Stomach (tissue), 8 donors: ENCODE measurements at regions not wholly inside any gene's neighbourhood (a gene's known extent, or its start where the extent isn't known, plus 50 kb on each side); places are given as distances from the start of the nearest gene placed in this dataset.

Experiments
- DNase-seq, 2 donors: peaks; one replicate each; pipeline versions ENCODE4 v3.0.0 to v3.0.0-alpha.2; 2013 to 2019
- H3K27ac ChIP-seq, 5 donors: fragments of 200-600 bp in 4 of 5; sonication (generic) in 4 of 5; one replicate each; pipeline ENCODE4 v1.5.1; 2013 to 2019; ENCODE audit warnings: mild to moderate bottlenecking in 1 of 5, moderate library complexity in 1 of 5
- H3K27me3 ChIP-seq, 3 donors: fragments of 200-600 bp; sonication (generic); one replicate each; pipeline ENCODE4 v1.5.1; 2017 to 2019; ENCODE audit warnings: mixed run types in 1 of 3
- H3K36me3 ChIP-seq, 4 donors: fragments of 200-600 bp; sonication (generic); 1 replicate in 3 of 4; 2 replicates in 1 of 4; pipeline ENCODE4 v1.5.1; 2016 to 2019
- H3K4me1 ChIP-seq, 4 donors: fragments of 200-600 bp; sonication (generic); one replicate each; pipeline ENCODE4 v1.5.1; 2016 to 2019
- H3K4me3 ChIP-seq, 4 donors: fragments of 200-600 bp; sonication (generic) in 3 of 4; one replicate each; pipeline ENCODE4 v1.5.1; 2016 to 2019; ENCODE audit warnings: mild to moderate bottlenecking in 1 of 4
- H3K9me3 ChIP-seq, 4 donors: fragments of 200-600 bp; sonication (generic); one replicate each; pipeline ENCODE4 v1.5.1; 2016 to 2019
- EP300 ChIP-seq: sonication (generic); formaldehyde crosslinking; IDR thresholded peaks from one replicate; pipeline ENCODE4 v1.6.1; 2017; ENCODE audit warnings: antibody characterized with exemption
- POLR2A ChIP-seq, 4 donors: fragments of 450-650 bp; IDR thresholded peaks; one replicate each; pipeline ENCODE4 v1.6.1; 2016; ENCODE audit warnings: antibody characterized with exemption in 4 of 4, control low read depth in 2 of 4, mild to moderate bottlenecking in 1 of 4, moderate library complexity in 1 of 4
- POLR2AphosphoS5 ChIP-seq, 3 donors: sonication (generic); formaldehyde crosslinking; IDR thresholded peaks; one replicate each; pipeline ENCODE4 v1.6.1; 2016; ENCODE audit warnings: antibody characterized with exemption in 3 of 3
- WGBS, 5 donors: extraction: QIAGEN DNeasy Blood & Tissue Kit in 3 of 5; methylation state at CpG; one replicate each; pipeline versions ENCODE4 v1.1.5 to v1.1.7; 2013 to 2018; 5-methylcytosine and 5-hydroxymethylcytosine counted together
- intact Hi-C: fragments of 100-400 bp; cut with DNase I; formaldehyde crosslinking; loops from one replicate; pipeline ENCODE4 v1.15.1; 2023; ENCODE audit warnings: low total_unique reads
- TF ChIP-seq, protein P1 (sequence below), 7 experiments: fragments of 450-650 bp in 4 of 7; fragments of 200-600 bp in 3 of 7; sonication (generic) in 3 of 7; IDR thresholded peaks; one replicate each; pipeline ENCODE4 v1.5.1; 2016 to 2019; ENCODE audit warnings: antibody characterized with exemption in 7 of 7, control low read depth in 2 of 7, mild to moderate bottlenecking in 1 of 7
- donor health status: healthy with polysubstance abuse.
- donor health status: Bipolar disorder and iron deficiency.
- donor health status: healthy.

DNA sequence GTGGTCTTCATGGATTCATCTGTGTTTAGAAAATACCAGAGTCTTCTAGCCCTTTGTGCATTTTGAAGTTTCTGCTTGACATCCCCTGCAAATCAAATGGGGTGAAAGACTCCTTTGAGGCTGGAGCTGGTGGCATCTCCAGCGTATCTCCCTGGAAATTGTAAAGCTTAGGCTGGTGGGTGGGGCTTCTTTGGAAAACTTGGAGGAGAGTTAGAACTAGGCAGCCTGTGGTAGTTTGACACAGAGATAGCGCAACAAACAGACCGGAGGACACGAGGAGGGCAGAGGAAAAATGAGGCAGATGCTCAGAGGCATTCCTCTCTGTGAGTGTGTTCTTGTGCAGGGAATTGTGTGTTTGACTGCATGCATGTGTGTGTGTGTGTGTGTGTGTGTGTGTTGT is 116.3 kb downstream of the IRX5 start:
- Histone ChIP-seq H3K27me3 (peaks cover 0 to 20% (median 0%) of the 10 kb centered on the region in 3 donors), H3K9me3 (no peaks in the 10 kb centered on the region)
- WGBS, 5 donors = 64 to 73% (median 67%) methylated on average over 4 of the region's 4 CpGs

DNA sequence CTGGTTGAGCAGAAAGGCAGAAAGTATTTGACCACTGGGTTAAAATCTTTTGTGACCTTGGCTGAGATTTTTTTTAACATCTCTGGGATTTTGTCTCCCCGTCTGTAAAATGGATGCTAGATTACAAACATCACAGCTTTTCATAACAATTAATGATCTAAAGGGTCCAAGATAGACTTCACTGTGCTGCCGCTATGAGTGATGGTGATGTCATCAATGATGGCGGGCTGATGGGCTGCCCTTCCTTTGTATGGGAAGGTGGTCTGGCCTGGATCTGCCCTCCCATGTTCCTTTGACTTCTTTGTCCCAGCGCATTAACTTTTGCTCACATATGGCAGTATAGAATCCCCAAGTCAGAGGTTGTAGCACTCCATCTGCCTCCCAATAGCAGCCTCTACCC is 116.7 kb downstream of the IRX5 start:
- peaks cover 0 to 20% (median 0%) of the 10 kb centered on the region in 3 donors for H3K27me3 ChIP-seq
- no peak overlapping the region for H3K27ac ChIP-seq
- no peaks in the 10 kb centered on the region for H3K9me3 ChIP-seq
- TF ChIP-seq POLR2AphosphoS5 (IDR thresholded peaks at IDR 0.05) (no peak), POLR2A (IDR thresholded peaks at IDR 0.05) (no peak), EP300 (no peak)
- TF ChIP-seq, protein P1, sequence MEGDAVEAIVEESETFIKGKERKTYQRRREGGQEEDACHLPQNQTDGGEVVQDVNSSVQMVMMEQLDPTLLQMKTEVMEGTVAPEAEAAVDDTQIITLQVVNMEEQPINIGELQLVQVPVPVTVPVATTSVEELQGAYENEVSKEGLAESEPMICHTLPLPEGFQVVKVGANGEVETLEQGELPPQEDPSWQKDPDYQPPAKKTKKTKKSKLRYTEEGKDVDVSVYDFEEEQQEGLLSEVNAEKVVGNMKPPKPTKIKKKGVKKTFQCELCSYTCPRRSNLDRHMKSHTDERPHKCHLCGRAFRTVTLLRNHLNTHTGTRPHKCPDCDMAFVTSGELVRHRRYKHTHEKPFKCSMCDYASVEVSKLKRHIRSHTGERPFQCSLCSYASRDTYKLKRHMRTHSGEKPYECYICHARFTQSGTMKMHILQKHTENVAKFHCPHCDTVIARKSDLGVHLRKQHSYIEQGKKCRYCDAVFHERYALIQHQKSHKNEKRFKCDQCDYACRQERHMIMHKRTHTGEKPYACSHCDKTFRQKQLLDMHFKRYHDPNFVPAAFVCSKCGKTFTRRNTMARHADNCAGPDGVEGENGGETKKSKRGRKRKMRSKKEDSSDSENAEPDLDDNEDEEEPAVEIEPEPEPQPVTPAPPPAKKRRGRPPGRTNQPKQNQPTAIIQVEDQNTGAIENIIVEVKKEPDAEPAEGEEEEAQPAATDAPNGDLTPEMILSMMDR (IDR thresholded peaks at IDR 0.05) = no peak
- H3K4me3 ChIP-seq = no peak overlapping the region
- intact Hi-C loops = no loop called here
- 81 to 95% (median 92%) methylated on average over 4 of the region's 4 CpGs for WGBS, 5 donors
- no peaks in the 10 kb centered on the region for H3K4me1 ChIP-seq
- H3K36me3 ChIP-seq = no peaks in the 10 kb centered on the region
- no peak for DNase-seq

More for the DNA sequence above, 116.3 kb downstream of the IRX5 start:
- H3K27ac ChIP-seq = no peak overlapping the region
- DNase-seq = no peak
- no peak overlapping the region for H3K4me3 ChIP-seq
- H3K36me3 ChIP-seq = no peaks in the 10 kb centered on the region
- TF ChIP-seq POLR2A (IDR thresholded peaks at IDR 0.05) = no peak
- TF ChIP-seq EP300 = no peak
- TF ChIP-seq POLR2AphosphoS5 (IDR thresholded peaks at IDR 0.05) = no peak
- TF ChIP-seq, protein P1 (IDR thresholded peaks at IDR 0.05) = no peak
- intact Hi-C loops = no loop called here
- no peaks in the 10 kb centered on the region for H3K4me1 ChIP-seq

DNA sequence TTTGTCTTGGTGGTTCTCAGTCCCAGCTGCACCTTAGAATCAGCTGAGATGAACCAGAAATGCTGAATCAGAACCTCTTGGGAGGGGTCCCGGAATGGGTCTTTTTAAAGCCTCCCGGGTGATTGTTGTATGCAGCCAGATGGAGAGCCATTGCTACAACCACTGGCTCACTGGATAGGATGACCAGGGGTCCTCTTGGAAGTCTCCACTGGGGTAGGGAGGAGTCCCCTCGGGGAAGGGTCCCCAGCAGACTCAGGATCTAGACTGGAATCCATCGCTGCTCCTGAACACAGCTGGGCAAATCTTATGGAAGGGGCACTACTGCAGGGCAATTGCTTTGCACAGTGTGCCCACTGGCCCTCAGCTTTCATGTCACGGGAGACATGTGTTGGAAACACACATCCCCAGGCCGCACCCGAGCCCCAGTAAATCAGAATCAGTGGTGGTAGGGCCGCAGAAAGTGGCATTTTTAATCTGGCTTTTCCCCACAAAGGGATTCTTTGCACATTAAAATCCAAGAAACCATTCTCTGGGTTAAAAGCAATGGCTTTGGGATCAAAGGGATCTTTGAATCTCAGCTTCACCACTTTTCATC is 117.3 kb downstream of the IRX5 start:
- intact Hi-C loops = no loop called here
- TF ChIP-seq POLR2A (IDR thresholded peaks at IDR 0.05) (no peak), EP300 (no peak)
- WGBS, 5 donors = 79 to 91% (median 87%) methylated on average over 8 of the region's 8 CpGs
- Histone ChIP-seq H3K36me3 (no peaks in the 10 kb centered on the region), H3K9me3 (no peaks in the 10 kb centered on the region), H3K4me3 (no peak overlapping the region), H3K27ac (no peak overlapping the region), H3K27me3 (peaks cover 0 to 19% (median 0%) of the 10 kb centered on the region in 3 donors), H3K4me1 (no peaks in the 10 kb centered on the region)
- no peak for DNase-seq

DNA sequence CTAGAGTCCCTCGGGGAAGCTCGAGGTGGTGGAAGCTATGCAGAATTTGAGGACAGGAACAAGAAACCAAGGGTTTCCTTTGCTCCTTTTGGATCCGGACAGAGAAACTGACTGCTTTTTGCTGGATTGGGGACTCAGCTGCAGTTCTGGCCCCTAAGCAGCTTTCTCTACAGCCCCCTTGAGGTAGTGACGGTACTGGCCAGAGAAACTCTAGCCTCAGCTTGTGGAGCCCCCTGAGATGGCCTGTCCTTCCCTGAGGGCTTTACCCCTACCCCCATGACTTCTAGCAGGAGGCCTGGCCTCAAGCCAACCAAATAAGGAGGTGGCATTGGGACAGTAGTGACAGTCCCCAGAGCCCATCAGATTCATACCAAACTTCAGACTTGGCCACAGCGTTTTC is 118.1 kb downstream of the IRX5 start:
- 77 to 89% (median 84%) methylated on average over 5 of the region's 5 CpGs for WGBS, 5 donors
- DNase-seq = no peak
- no peaks in the 10 kb centered on the region for H3K4me1 ChIP-seq

More for the DNA sequence above, 118.1 kb downstream of the IRX5 start:
- H3K27me3 ChIP-seq = peaks cover 0 to 17% (median 0%) of the 10 kb centered on the region in 3 donors
- no peak for TF ChIP-seq POLR2A (IDR thresholded peaks at IDR 0.05)
- no peak for TF ChIP-seq EP300
- no peak for TF ChIP-seq POLR2AphosphoS5 (IDR thresholded peaks at IDR 0.05)
- TF ChIP-seq, protein P1 (IDR thresholded peaks at IDR 0.05) = no peak
- intact Hi-C loops = no loop called here
- no peaks in the 10 kb centered on the region for H3K9me3 ChIP-seq
- H3K4me3 ChIP-seq = no peak overlapping the region
- no peak overlapping the region for H3K27ac ChIP-seq
- no peaks in the 10 kb centered on the region for H3K36me3 ChIP-seq
